NCI-H82 treated with DMSO at 0.1 percent for 48 hours (cell line): ENCODE measurements at regions not wholly inside any gene's neighbourhood (a gene's known extent, or its start where the extent isn't known, plus 50 kb on each side); places are given as distances from the start of the nearest gene placed in this dataset.

Experiments used
- DNase-seq: peaks from one replicate; lab custom pipeline; 2025; ENCODE audit not compliant: unreplicated experiment; lab: John Stamatoyannopoulos, UW

GRCh38 chr17:77306790-77307478, 166.2 kb downstream of the SEC14L1 start:
- DNase-seq: no peak

DNA sequence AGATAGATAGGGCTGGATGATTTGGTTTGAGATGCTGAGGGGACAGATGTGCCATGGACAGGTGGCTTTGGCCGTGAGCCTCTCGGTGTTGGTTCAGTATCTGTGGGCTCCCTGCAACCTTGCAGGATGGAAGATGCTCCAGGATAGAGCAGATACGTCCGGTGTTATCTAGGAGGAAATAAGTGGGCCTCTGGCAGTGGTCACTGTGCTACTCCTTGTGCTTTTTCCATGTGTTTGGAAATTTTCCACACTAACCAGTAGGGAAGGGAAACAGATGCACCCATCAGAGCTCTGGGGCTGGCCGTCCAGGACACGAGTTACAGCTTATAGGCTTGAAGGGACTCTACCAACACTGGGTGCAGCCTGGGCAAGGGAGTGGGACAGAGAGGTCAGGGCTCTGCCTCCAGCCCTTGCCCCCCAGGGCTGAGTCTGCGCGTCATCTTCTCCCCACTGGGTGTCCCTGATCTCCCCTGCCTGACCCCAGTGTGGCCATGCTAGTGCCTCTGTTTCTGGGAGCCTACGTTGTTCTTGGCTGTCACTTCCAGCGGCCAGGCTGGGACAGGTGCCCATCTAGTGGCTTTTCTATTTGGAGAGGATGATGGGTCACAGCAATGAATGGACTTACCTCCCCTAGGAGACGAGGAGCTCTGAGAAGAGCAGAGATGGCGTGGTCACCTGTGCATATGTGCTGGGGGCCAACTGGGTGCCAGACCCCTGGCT, 166.9 kb downstream of the SEC14L1 start:
- DNase-seq: no peak

DNA sequence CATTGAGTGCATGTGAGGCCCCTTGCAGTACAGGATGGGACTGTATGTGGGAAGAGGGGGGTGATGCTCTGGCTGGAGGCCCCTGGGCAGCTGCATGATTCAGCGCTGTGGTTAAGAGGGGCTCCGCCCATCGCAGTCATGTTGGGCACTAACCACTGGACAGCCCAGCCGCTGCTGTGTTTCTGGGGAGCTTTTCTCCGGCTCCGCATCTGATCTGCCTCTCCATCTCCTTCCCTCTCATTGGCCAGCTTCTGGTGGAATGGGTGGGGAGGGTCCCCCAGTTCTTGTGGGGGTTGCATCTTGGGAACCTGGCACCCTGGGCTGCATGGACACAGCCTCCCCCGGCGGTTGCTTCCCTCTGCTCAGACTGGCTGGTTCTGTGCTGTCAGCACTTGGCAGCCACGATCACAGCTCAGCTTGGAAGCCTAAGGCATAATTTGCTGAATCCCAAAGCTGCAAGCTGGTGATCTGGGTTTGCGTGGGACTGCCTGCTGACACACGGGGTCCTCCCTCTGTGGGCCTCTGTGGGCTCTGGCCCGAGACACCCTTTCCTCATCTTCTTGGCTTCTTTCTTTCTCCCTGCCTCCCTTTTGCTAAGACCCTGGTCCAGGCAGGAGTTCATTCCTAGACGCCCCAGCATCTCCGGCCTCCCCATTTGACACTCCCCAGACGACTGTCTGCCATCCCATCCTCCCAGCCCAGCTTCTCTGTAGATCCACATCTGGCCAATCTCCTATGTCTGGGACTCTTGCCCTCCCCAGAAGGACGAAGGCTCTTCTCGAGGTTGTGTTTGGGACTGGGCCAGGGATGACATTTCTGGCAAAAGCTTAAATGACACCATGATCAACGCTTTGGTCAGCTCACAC, 168.3 kb downstream of the SEC14L1 start:
- DNase-seq: no peak

DNA sequence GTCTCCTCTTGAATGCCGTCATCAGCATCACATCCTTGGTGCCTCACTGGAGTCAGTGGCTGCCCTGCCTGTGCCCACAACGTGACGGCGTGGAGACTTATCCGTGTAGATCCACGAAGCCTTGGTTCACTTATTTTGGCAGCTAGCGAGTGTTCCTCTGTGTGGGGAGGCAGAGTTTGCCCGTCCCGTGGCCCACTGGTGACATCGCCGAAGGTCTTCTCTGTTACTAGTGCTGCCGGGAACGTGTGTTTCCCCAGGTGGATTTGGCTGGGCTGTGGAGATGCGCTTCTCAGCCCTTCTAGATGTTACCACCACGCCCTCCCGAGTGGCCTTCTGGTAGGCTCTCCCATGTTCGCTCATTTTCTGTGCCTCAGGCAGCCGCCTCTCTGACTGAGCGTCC, 169.6 kb downstream of the SEC14L1 start:
- DNase-seq: no peak

GRCh38 chr17:77311371-77311981, 170.7 kb downstream of the SEC14L1 start:
- no peak for DNase-seq

DNA sequence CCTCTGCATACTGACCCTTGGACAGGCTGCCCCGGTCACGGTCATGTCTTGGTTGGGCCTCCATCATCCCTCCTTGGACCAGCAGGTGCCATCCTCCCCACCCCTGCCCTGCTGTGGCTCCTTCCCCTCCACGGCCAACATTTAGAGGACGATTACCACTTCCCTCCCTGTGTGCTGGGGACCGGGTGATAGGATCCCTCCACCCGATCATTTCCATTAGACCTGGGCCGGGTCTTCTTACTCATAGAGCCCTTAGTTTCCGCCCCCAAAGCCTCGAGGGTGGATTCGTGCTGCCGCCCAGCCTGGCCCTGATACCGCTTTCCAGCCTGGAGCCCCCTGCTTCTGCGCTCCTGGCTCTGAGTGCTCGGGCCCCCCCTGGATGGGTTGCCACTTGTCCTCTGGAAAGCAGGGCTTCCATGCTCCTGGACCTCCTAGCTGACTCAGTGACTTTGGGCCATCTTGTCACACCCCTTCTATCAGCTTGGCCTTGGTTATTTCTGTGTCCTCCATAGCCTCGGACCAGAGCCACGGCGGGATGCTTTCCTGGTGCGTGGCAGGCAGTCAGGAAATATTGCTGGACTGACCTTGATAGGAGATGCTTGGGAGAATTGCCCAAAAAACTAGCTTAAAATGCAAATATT, 171.4 kb downstream of the SEC14L1 start:
- no peak for DNase-seq

GRCh38 chr17:77312786-77313599, 172.2 kb downstream of the SEC14L1 start:
- DNase-seq: no peak

- DNase-seq: no peak
Observed at GRCh38 chr17:77313831-77314230, 173.1 kb downstream of the SEC14L1 start.

DNA sequence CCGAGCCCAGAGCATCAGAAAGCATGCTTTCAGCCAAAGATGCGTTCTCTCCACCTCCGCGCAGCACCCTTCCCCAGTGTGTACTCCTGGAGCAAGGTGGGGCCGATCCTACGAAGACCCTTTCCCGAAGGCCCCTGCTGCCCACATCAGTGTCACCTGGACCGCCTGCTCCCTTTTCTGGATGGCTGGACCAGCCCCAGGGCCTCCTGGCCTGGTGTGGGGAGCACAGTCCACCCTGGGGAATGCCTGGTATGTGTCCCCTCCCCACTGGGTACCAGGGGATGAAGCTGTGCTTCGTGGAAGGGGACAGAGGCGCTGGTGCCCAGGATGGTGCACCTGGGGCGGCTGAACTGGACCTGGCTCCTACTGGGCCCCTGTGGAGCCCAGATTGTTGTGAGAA, 173.8 kb downstream of the SEC14L1 start:
- DNase-seq: no peak

DNA sequence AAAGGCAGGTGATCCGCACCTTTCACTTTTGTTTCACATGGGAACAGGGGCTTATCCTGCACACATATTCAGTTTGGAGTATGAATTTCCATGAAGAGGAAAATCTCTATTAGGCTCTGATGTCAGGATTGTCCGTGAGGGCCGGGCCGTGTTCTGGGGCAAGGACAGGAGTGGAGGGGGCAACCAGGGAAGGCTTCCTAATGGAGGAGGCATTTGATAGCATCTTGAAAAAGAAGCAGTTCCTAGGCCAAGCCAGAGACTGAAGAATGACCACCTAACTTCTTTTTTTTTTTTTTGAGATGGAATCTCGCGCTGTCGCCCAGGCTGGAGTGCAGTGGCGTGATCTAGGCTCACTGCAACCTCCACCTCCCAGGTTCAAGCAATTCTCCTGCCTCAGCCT, 174.2 kb downstream of the SEC14L1 start:
- DNase-seq: no peak

GRCh38 chr17:77315551-77316190, 174.9 kb downstream of the SEC14L1 start:
- no peak for DNase-seq

DNA sequence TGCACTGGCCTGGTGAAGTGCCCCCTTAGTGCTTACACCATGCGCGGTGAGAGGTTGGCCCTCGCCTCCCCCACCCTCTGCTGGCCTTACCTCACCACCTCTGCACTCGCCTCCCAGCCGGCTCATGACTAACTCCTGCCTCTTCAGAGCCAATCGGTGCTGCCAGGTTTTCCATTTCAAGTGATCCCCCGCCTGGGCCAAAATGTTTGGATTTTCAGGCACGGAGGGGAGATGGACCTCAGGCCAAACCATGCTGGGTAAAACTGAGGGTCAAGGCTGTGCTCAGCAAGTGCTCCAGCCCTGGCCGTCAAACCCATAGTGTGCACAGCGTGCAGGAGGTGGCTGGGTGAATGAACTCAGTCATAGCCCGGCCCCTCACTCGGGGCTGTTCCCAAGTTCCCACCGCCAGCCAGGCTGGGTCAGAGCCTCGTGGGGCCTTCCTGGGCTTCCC, 175.4 kb downstream of the SEC14L1 start:
- no peak for DNase-seq

GRCh38 chr17:77316651-77317050, 175.9 kb downstream of the SEC14L1 start:
- DNase-seq: no peak

- no peak for DNase-seq
Observed at GRCh38 chr17:77317091-77317750, 176.5 kb downstream of the SEC14L1 start.

GRCh38 chr17:77318021-77318420, 177.3 kb downstream of the SEC14L1 start:
- no peak for DNase-seq

- no peak for DNase-seq
Observed at GRCh38 chr17:77318491-77319210, 177.9 kb downstream of the SEC14L1 start.

- DNase-seq: no peak
Observed at GRCh38 chr17:77319211-77320043, 178.7 kb downstream of the SEC14L1 start.
